CD14-positive monocyte (primary cell): ENCODE measurements at regions not wholly inside any gene's neighbourhood (a gene's known extent, or its start where the extent isn't known, plus 50 kb on each side); places are given as distances from the start of the nearest gene placed in this dataset.
"Not testable (repeated sequence)": the region's sequence is repeated elsewhere in the genome, so short reads cannot be mapped to it uniquely, and the experiment has no call there.

ENCODE experiments used
- DNase-seq, 3 donors: peaks; one replicate each; pipeline ENCODE4 v3.0.0-alpha.2; 2011 to 2022
- H2AFZ ChIP-seq: 2 replicates; pipeline ENCODE4 v1.6.0; 2012; ENCODE audit warnings: mild to moderate bottlenecking, low read depth, low read length, inconsistent platforms; ENCODE audit not compliant: insufficient read depth, poor library complexity, severe bottlenecking
- H3K27ac ChIP-seq, 2 donors: 1 replicate in 1 of 2; 2 replicates in 1 of 2; pipeline ENCODE4 v1.5.1; 2012 to 2013; ENCODE audit warnings: low read length in 2 of 2, control low read depth in 1 of 2, inconsistent platforms in 1 of 2, low read depth in 1 of 2, mild to moderate bottlenecking in 1 of 2
- H3K27me3 ChIP-seq, 2 donors: one replicate each; pipeline versions ENCODE4 v1.6.0 to v1.6.1; 2011 to 2013; ENCODE audit warnings: low read length in 2 of 2; ENCODE audit not compliant: control insufficient read depth in 2 of 2, insufficient read depth in 2 of 2
- H3K36me3 ChIP-seq, 2 donors: replicated peaks in 1 of 2; 1 replicate in 1 of 2; 2 replicates in 1 of 2; pipeline versions ENCODE4 v1.5.1 to v1.6.1; 2012 to 2013; ENCODE audit warnings: low read length in 2 of 2, control low read depth in 1 of 2, inconsistent platforms in 1 of 2, mild to moderate bottlenecking in 1 of 2; ENCODE audit not compliant: insufficient read depth in 2 of 2, control insufficient read depth in 1 of 2
- H3K4me1 ChIP-seq, 2 donors: 1 replicate in 1 of 2; 2 replicates in 1 of 2; pipeline versions ENCODE4 v1.5.1 to v1.6.1; 2012 to 2013; ENCODE audit warnings: low read length in 2 of 2, control low read depth in 1 of 2, inconsistent platforms in 1 of 2, mild to moderate bottlenecking in 1 of 2, moderate library complexity in 1 of 2; ENCODE audit not compliant: insufficient read depth in 2 of 2, control insufficient read depth in 1 of 2
- H3K4me2 ChIP-seq: replicated peaks from 2 replicates; pipeline ENCODE3; 2012; ENCODE audit warnings: low read length, moderate library complexity, mild to moderate bottlenecking; ENCODE audit not compliant: poor library complexity, severe bottlenecking; ENCODE audit errors: extremely low read depth
- H3K4me3 ChIP-seq, 3 experiments: fragments of 200-600 bp in 1 of 3; sonication (generic) in 1 of 3; replicated peaks in 1 of 3; 1 replicate in 2 of 3; 2 replicates in 1 of 3; pipeline ENCODE4 v1.5.1; 2011 to 2013; ENCODE audit warnings: low read length in 3 of 3, mild to moderate bottlenecking in 3 of 3, control low read depth in 2 of 3, low read depth in 2 of 3, inconsistent platforms in 1 of 3, moderate library complexity in 1 of 3
- H3K79me2 ChIP-seq: 2 replicates; pipeline ENCODE4 v1.6.0; 2012; ENCODE audit warnings: mild to moderate bottlenecking, control low read depth, inconsistent platforms, low read length, moderate library complexity; ENCODE audit not compliant: insufficient read depth
- H3K9ac ChIP-seq: 2 replicates; pipeline ENCODE4 v1.6.0; 2017; ENCODE audit warnings: low read length, mild to moderate bottlenecking; ENCODE audit not compliant: insufficient read depth, poor library complexity, severe bottlenecking
- H3K9me3 ChIP-seq, 2 donors: replicated peaks in 1 of 2; 1 replicate in 1 of 2; 2 replicates in 1 of 2; pipeline versions ENCODE4 v1.5.1 to v1.6.1; 2012 to 2013; ENCODE audit warnings: low read length in 2 of 2, control low read depth in 1 of 2; ENCODE audit not compliant: control insufficient read depth in 1 of 2, insufficient read depth in 1 of 2
- H4K20me1 ChIP-seq: 2 replicates; pipeline ENCODE4 v1.6.0; 2012; ENCODE audit warnings: mild to moderate bottlenecking, low read length, control low read depth, moderate library complexity; ENCODE audit not compliant: insufficient read depth
- H3K27ac Mint-ChIP-seq, 7 donors: one replicate each; pipeline ENCODE4 v1.8.0; 2020; ENCODE audit warnings: mild to moderate bottlenecking in 7 of 7, mixed read lengths in 7 of 7, moderate library complexity in 6 of 7, inconsistent platforms in 2 of 7
- H3K27me3 Mint-ChIP-seq, 3 donors: one replicate each; pipeline ENCODE4 v1.8.0; 2021 to 2022; ENCODE audit warnings: low read depth in 3 of 3, mild to moderate bottlenecking in 3 of 3, mixed read lengths in 3 of 3, moderate library complexity in 3 of 3, inconsistent platforms in 1 of 3
- H3K36me3 Mint-ChIP-seq, 2 donors: one replicate each; pipeline ENCODE4 v1.8.0; 2020; ENCODE audit warnings: mixed read lengths in 2 of 2, inconsistent platforms in 1 of 2, mild to moderate bottlenecking in 1 of 2
- H3K4me1 Mint-ChIP-seq: one replicate; pipeline ENCODE4 v1.8.0; 2020; ENCODE audit warnings: mild to moderate bottlenecking, mixed read lengths
- H3K4me3 Mint-ChIP-seq, 2 donors: one replicate each; pipeline ENCODE4 v1.8.0; 2020; ENCODE audit warnings: mild to moderate bottlenecking in 2 of 2, mixed read lengths in 2 of 2, moderate library complexity in 1 of 2
- H3K9me3 Mint-ChIP-seq, 7 donors: one replicate each; pipeline ENCODE4 v1.8.0; 2020 to 2022; ENCODE audit warnings: mixed read lengths in 7 of 7, mild to moderate bottlenecking in 6 of 7, moderate library complexity in 6 of 7, inconsistent platforms in 2 of 7
- WGBS: methylation state at CpG from one replicate; pipeline ENCODE4 v1.1.5; 2013; ENCODE audit warnings: missing lambda C conversion rate; ENCODE audit not compliant: insufficient coverage; 5-methylcytosine and 5-hydroxymethylcytosine counted together
- intact Hi-C, 2 donors: fragments of 100-400 bp; cut with micrococcal nuclease; formaldehyde crosslinking; loops; one replicate each; pipeline versions ENCODE4 v1.15.0 to v1.15.1; 2023
- TF ChIP-seq, protein P1 (sequence below): fragments of 200-600 bp; IDR thresholded peaks from one replicate; pipeline ENCODE4 v1.8.0; 2022; ENCODE audit warnings: antibody characterized with exemption, mild to moderate bottlenecking

DNA sequence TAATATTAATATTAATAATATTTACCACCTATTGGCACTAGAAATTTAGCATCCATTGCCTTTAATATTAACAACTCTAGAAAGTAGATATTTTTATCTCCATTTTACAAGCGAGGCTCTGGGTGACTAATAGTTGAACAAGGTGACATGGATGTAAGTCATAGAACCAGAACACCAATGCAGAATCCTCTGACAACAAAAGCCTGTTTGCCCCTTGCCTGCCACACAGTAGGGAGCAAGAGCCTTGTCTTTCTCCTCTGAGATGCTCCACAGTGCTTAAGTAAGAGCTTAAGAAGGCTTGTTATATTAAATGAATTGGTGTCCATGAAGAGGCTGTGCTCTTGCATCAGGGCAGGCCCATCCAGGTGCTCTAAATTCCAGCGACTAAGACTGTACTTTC lies 51.2 kb upstream of the LBX1 start:
- H3K9me3 Mint-ChIP-seq: peaks cover 0 to 11% (median 4%) of the 10 kb centered on the region in 7 donors
- H3K27ac ChIP-seq: no peak overlapping the region
- H3K4me1 ChIP-seq: no peaks in the 10 kb centered on the region
- H3K27me3 ChIP-seq: peaks cover 36 to 48% of the 10 kb centered on the region in 2 donors
- H3K27me3 Mint-ChIP-seq: peaks cover 49 to 65% (median 52%) of the 10 kb centered on the region in 3 donors
- DNase-seq: no peak
- no peaks in the 10 kb centered on the region for H3K36me3 ChIP-seq
- TF ChIP-seq, protein P1, sequence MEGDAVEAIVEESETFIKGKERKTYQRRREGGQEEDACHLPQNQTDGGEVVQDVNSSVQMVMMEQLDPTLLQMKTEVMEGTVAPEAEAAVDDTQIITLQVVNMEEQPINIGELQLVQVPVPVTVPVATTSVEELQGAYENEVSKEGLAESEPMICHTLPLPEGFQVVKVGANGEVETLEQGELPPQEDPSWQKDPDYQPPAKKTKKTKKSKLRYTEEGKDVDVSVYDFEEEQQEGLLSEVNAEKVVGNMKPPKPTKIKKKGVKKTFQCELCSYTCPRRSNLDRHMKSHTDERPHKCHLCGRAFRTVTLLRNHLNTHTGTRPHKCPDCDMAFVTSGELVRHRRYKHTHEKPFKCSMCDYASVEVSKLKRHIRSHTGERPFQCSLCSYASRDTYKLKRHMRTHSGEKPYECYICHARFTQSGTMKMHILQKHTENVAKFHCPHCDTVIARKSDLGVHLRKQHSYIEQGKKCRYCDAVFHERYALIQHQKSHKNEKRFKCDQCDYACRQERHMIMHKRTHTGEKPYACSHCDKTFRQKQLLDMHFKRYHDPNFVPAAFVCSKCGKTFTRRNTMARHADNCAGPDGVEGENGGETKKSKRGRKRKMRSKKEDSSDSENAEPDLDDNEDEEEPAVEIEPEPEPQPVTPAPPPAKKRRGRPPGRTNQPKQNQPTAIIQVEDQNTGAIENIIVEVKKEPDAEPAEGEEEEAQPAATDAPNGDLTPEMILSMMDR: no peak
- WGBS: no CpG with 5 or more reads among the region's 2 CpGs
- H3K4me3 Mint-ChIP-seq: no peak overlapping the region
- H2AFZ ChIP-seq: no peak overlapping the region
- H3K9me3 ChIP-seq: peaks cover 0 to 14% of the 10 kb centered on the region in 2 donors
- no peak overlapping the region for H3K9ac ChIP-seq
- no peaks in the 10 kb centered on the region for H3K79me2 ChIP-seq
- no peaks in the 10 kb centered on the region for H4K20me1 ChIP-seq
- H3K4me1 Mint-ChIP-seq: peaks cover 3% of the 10 kb centered on the region
- H3K27ac Mint-ChIP-seq: no peak overlapping the region
- intact Hi-C loops: no loop called here
- H3K4me2 ChIP-seq: no peak overlapping the region
- no peaks in the 10 kb centered on the region for H3K36me3 Mint-ChIP-seq
- H3K4me3 ChIP-seq: no peak overlapping the region

DNA sequence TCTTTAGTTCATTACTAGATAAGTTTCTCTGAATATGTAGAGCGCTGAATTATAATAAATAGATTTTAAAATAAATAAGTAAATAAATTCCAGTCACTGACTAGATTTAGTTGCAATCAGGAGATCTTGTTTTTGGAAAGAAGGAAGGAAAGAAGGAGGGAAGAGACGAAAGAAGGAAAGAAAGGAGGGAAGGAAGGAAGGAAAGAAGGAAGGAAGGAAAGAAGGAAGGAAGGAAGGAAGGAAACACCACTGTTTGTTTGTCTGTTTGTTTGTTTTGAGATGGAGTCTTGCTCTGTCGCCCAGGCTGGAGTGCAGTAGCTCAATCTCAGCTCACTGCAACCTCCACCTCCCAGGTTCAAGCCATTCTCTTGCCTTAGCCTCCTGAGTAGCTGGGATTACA lies 51.7 kb upstream of the LBX1 start:
- H3K36me3 Mint-ChIP-seq, H3K79me2 ChIP-seq, H3K27ac Mint-ChIP-seq, DNase-seq, H3K9ac ChIP-seq, H3K4me1 ChIP-seq, H3K4me1 Mint-ChIP-seq, H3K4me3 Mint-ChIP-seq, H4K20me1 ChIP-seq, H2AFZ ChIP-seq, intact Hi-C loops, H3K36me3 ChIP-seq, H3K27ac ChIP-seq, H3K4me3 ChIP-seq, H3K4me2 ChIP-seq: not testable (repeated sequence)
- H3K9me3 Mint-ChIP-seq: peaks cover 0 to 11% (median 6%) of the 10 kb centered on the region in 7 donors
- Histone ChIP-seq H3K9me3 (peaks cover 0 to 14% of the 10 kb centered on the region in 2 donors), H3K27me3 (peaks cover 36 to 52% of the 10 kb centered on the region in 2 donors)
- WGBS: 42% methylated on average over 1 of the region's 3 CpGs
- peaks cover 53 to 69% (median 56%) of the 10 kb centered on the region in 3 donors for H3K27me3 Mint-ChIP-seq
